HepG2 (cell line): ENCODE measurements at regions not wholly inside any gene's neighbourhood (a gene's known extent, or its start where the extent isn't known, plus 50 kb on each side); places are given as distances from the start of the nearest gene placed in this dataset.

Experiments
- ATAC-seq: fragments of 200-7000 bp; cut with Tn5 transposase; 3 replicates; pipeline ENCODE4 v1.9.1; 2020; ENCODE audit warnings: mild to moderate bottlenecking, moderate library complexity
- BruUV-seq: library from RNA; stranded (reverse); fragments of 400-500 nt; replicated peaks from 2 replicates; lab custom pipeline; 2021; lab: Mats Ljungman, UMichigan
- CTCF ChIA-PET: fragments of 300-600 bp; formaldehyde crosslinking; extraction: SDS; loops from one replicate; lab custom pipeline; 2021; ENCODE audit warnings: low total read pairs, inconsistent platforms, low intra/inter-chr PET ratio; lab: Yijun Ruan, JAX
- POLR2A ChIA-PET: fragments of 350-600 bp; sonication (Branson Sonifier 250); formaldehyde crosslinking; loops from one replicate; lab custom pipeline; 2020; ENCODE audit warnings: antibody characterized with exemption, inconsistent platforms; lab: Yijun Ruan, JAX
- DNase-seq: peaks from one replicate; pipeline ENCODE4 v3.0.0-alpha.2; 2015; ENCODE audit warnings: low spot score
- FAIRE-seq: peaks from 3 replicates; lab custom pipeline; 2011; peaks lifted over from hg19 to GRCh38; lab: Jason Lieb, UNC
- H2AFZ ChIP-seq: one replicate; pipeline ENCODE4 v1.6.1; 2011; ENCODE audit warnings: low read length, inconsistent platforms
- H3K27ac ChIP-seq: fragments of 300-600 bp; 3 replicates; pipeline ENCODE4 v1.8.0; 2011; ENCODE audit warnings: mixed run types, mild to moderate bottlenecking, mixed read lengths, low read length, inconsistent platforms; ENCODE audit not compliant: insufficient read depth; ENCODE audit errors: extremely low read length
- H3K27me3 ChIP-seq, 2 experiments: fragments of 200-600 bp in 1 of 2; 2 replicates in 1 of 2; 3 replicates in 1 of 2; pipeline versions ENCODE4 v1.6.0 to v1.8.0; 2011; ENCODE audit warnings: low read length in 2 of 2, mild to moderate bottlenecking in 2 of 2, moderate library complexity in 2 of 2, inconsistent platforms in 1 of 2; ENCODE audit not compliant: insufficient read depth in 2 of 2, control insufficient read depth in 1 of 2
- H3K36me3 ChIP-seq, 2 experiments: fragments of 200-600 bp in 1 of 2; replicated peaks in 1 of 2; 2 replicates in 1 of 2; 3 replicates in 1 of 2; pipeline versions ENCODE4 v1.5.1 to v1.8.0; 2011; ENCODE audit warnings: low read length in 2 of 2, inconsistent platforms in 1 of 2; ENCODE audit not compliant: insufficient read depth in 2 of 2, control insufficient read depth in 1 of 2
- H3K4me1 ChIP-seq: 2 replicates; pipeline ENCODE4 v1.5.1; 2012; ENCODE audit warnings: low read length, inconsistent platforms; ENCODE audit not compliant: insufficient read depth
- H3K4me2 ChIP-seq: 2 replicates; pipeline ENCODE4 v1.6.0; 2011; ENCODE audit warnings: low read depth, low read length, inconsistent platforms
- H3K4me3 ChIP-seq, 3 experiments: fragments of 200-600 bp in 1 of 3; sonication (generic), shearing (Covaris generic) in 1 of 3; replicated peaks in 1 of 3; 2 replicates each; pipeline ENCODE4 v1.5.1; 2011 to 2016; ENCODE audit warnings: low read length in 3 of 3, inconsistent platforms in 2 of 3, low read depth in 2 of 3, mild to moderate bottlenecking in 2 of 3, control low read depth in 1 of 3, mixed read lengths in 1 of 3; ENCODE audit not compliant: insufficient read depth in 1 of 3
- H3K79me2 ChIP-seq: one replicate; pipeline ENCODE4 v1.6.1; 2011; ENCODE audit warnings: low read length, inconsistent platforms; ENCODE audit not compliant: insufficient read depth
- H3K9ac ChIP-seq: 2 replicates; pipeline ENCODE4 v1.6.0; 2011; ENCODE audit warnings: mild to moderate bottlenecking, low read depth, low read length, inconsistent platforms; ENCODE audit not compliant: insufficient read depth
- H3K9me3 ChIP-seq: 2 replicates; pipeline ENCODE4 v1.5.1; 2012; ENCODE audit warnings: mild to moderate bottlenecking, low read length
- H4K20me1 ChIP-seq: 2 replicates; pipeline ENCODE4 v1.6.0; 2011; ENCODE audit warnings: inconsistent platforms, mild to moderate bottlenecking, low read length, moderate library complexity; ENCODE audit not compliant: insufficient read depth
- AFF4 ChIP-seq: sonication (generic); formaldehyde crosslinking; IDR thresholded peaks from 2 replicates; pipeline ENCODE4 v1.4.0; 2020; ENCODE audit warnings: missing genetic modification reagents
- ARID3A ChIP-seq: IDR thresholded peaks from 2 replicates; pipeline ENCODE4 v1.6.1; 2012; ENCODE audit warnings: low read depth, low read length, improper control_type of control experiment
- DPF2 ChIP-seq: sonication (generic); formaldehyde crosslinking; IDR thresholded peaks from 2 replicates; pipeline ENCODE4 v1.4.0; 2020; ENCODE audit warnings: mild to moderate bottlenecking, low read depth, missing genetic modification reagents, borderline replicate concordance
- MYC ChIP-seq: sonication (generic); formaldehyde crosslinking; IDR thresholded peaks from 2 replicates; pipeline ENCODE4 v1.9.0; 2021; ENCODE audit warnings: missing genetic modification reagents, borderline replicate concordance
- RELA ChIP-seq: sonication (generic); formaldehyde crosslinking; IDR thresholded peaks from 2 replicates; pipeline ENCODE4 v1.4.0; 2020; ENCODE audit warnings: missing genetic modification reagents
- SMARCE1 ChIP-seq: fragments of 450-650 bp; IDR thresholded peaks from 2 replicates; pipeline ENCODE4 v1.6.1; 2017; ENCODE audit warnings: borderline replicate concordance
- ZNF382 ChIP-seq: sonication (generic); formaldehyde crosslinking; IDR thresholded peaks from 2 replicates; pipeline ENCODE4 v1.5.0; 2020; ENCODE audit warnings: missing genetic modification reagents, mild to moderate bottlenecking, borderline replicate concordance
- ZNF501 ChIP-seq: sonication (generic); formaldehyde crosslinking; IDR thresholded peaks from 2 replicates; pipeline ENCODE4 v1.5.1; 2020; ENCODE audit warnings: mild to moderate bottlenecking, moderate library complexity, missing genetic modification reagents
- ZSCAN21 ChIP-seq: sonication (generic); formaldehyde crosslinking; IDR thresholded peaks from 2 replicates; pipeline ENCODE4 v1.8.0; 2022; ENCODE audit warnings: mild to moderate bottlenecking, missing genetic modification reagents, moderate library complexity, borderline replicate concordance
- WGBS: methylation state at CpG from one replicate; pipeline ENCODE4 v1.1.6; 2017; ENCODE audit warnings: low lambda C conversion rate; 5-methylcytosine and 5-hydroxymethylcytosine counted together
- in situ Hi-C: cut with HindIII; loops from 2 replicates; pipeline ENCODE4 v1.10.0; 2017; ENCODE audit warnings: low pct_unique_long_range_greater_than_20kb; ENCODE audit not compliant: extremely low pct_ligation_motif_present
- intact Hi-C: fragments of 100-400 bp; cut with micrococcal nuclease; formaldehyde crosslinking; loops from one replicate; pipeline ENCODE4 v1.10.0; 2022; ENCODE audit not compliant: unreplicated experiment
- TF ChIP-seq, protein P1 (sequence below): sonication (generic); formaldehyde crosslinking; IDR thresholded peaks from 2 replicates; pipeline ENCODE4 v1.9.0; 2021; ENCODE audit warnings: missing genetic modification reagents, borderline replicate concordance
- TF ChIP-seq, protein P2 (sequence below): sonication (generic); formaldehyde crosslinking; conservative IDR thresholded peaks from 2 replicates; pipeline ENCODE4 v1.4.0; 2020; ENCODE audit warnings: missing genetic modification reagents

- H4K20me1 ChIP-seq = no peaks in the 10 kb centered on the region
- ChIA-PET POLR2A (no interaction called here), CTCF (no interaction called here)
- no peak for ATAC-seq
- no peaks in the 10 kb centered on the region for H3K79me2 ChIP-seq
- H3K27ac ChIP-seq = no peak overlapping the region
- no TSS peak for BruUV-seq
- H3K4me3 ChIP-seq = no peak overlapping the region
- H2AFZ ChIP-seq = no peak overlapping the region
- no peak for FAIRE-seq
- no peaks in the 10 kb centered on the region for H3K27me3 ChIP-seq
- no peaks in the 10 kb centered on the region for H3K36me3 ChIP-seq
- in situ Hi-C loops (no loop called here), intact Hi-C loops (no loop called here)
- no peaks in the 10 kb centered on the region for H3K4me1 ChIP-seq
- H3K4me2 ChIP-seq = no peak overlapping the region
- TF ChIP-seq, protein P1, sequence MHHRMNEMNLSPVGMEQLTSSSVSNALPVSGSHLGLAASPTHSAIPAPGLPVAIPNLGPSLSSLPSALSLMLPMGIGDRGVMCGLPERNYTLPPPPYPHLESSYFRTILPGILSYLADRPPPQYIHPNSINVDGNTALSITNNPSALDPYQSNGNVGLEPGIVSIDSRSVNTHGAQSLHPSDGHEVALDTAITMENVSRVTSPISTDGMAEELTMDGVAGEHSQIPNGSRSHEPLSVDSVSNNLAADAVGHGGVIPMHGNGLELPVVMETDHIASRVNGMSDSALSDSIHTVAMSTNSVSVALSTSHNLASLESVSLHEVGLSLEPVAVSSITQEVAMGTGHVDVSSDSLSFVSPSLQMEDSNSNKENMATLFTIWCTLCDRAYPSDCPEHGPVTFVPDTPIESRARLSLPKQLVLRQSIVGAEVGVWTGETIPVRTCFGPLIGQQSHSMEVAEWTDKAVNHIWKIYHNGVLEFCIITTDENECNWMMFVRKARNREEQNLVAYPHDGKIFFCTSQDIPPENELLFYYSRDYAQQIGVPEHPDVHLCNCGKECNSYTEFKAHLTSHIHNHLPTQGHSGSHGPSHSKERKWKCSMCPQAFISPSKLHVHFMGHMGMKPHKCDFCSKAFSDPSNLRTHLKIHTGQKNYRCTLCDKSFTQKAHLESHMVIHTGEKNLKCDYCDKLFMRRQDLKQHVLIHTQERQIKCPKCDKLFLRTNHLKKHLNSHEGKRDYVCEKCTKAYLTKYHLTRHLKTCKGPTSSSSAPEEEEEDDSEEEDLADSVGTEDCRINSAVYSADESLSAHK (CRISPR knock-in tag) = no peak
- TF ChIP-seq ZSCAN21 (CRISPR knock-in tag) = no peak
- TF ChIP-seq ZNF501 = no peak
- TF ChIP-seq ARID3A = no peak
- no peak for TF ChIP-seq ZNF382
- no peak for TF ChIP-seq MYC (CRISPR knock-in tag)
- TF ChIP-seq, protein P2, sequence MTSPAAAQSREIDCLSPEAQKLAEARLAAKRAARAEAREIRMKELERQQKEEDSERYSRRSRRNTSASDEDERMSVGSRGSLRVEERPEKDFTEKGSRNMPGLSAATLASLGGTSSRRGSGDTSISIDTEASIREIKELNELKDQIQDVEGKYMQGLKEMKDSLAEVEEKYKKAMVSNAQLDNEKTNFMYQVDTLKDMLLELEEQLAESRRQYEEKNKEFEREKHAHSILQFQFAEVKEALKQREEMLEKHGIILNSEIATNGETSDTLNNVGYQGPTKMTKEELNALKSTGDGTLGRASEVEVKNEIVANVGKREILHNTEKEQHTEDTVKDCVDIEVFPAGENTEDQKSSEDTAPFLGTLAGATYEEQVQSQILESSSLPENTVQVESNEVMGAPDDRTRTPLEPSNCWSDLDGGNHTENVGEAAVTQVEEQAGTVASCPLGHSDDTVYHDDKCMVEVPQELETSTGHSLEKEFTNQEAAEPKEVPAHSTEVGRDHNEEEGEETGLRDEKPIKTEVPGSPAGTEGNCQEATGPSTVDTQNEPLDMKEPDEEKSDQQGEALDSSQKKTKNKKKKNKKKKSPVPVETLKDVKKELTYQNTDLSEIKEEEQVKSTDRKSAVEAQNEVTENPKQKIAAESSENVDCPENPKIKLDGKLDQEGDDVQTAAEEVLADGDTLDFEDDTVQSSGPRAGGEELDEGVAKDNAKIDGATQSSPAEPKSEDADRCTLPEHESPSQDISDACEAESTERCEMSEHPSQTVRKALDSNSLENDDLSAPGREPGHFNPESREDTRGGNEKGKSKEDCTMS (CRISPR knock-in tag) = no peak
- TF ChIP-seq RELA (CRISPR knock-in tag) = no peak
- TF ChIP-seq SMARCE1 = no peak
- TF ChIP-seq AFF4 (CRISPR knock-in tag) = no peak
- no peak for TF ChIP-seq DPF2 (CRISPR knock-in tag)
- peaks cover 5% of the 10 kb centered on the region for H3K9me3 ChIP-seq
- 0% methylated on average over 2 of the region's 2 CpGs for WGBS
- DNase-seq = no peak
- H3K9ac ChIP-seq = no peak overlapping the region
These were observed 483.5 kb upstream of the POT1 start for GRCh38 chr7:125412890-125413665.
